Fibroblast of pulmonary artery (primary cell): ENCODE measurements at regions not wholly inside any gene's neighbourhood (a gene's known extent, or its start where the extent isn't known, plus 50 kb on each side); places are given as distances from the start of the nearest gene placed in this dataset.

Source experiments
- DNase-seq: peaks from one replicate; pipeline ENCODE4 v3.0.0-alpha.2; 2010; ENCODE audit warnings: low read depth
- H3K4me3 ChIP-seq: replicated peaks from 2 replicates; pipeline ENCODE4 v1.5.1; 2011; ENCODE audit warnings: low read depth, mild to moderate bottlenecking, control low read depth, low read length, moderate library complexity
- CTCF ChIP-seq: IDR thresholded peaks from 2 replicates; pipeline ENCODE4 v1.5.1; 2011; ENCODE audit warnings: mild to moderate bottlenecking, control low read depth, low read length, inconsistent platforms; ENCODE audit errors: missing control alignments

- DNase-seq: no peak
- H3K4me3 ChIP-seq: no peak overlapping the region
- TF ChIP-seq CTCF: no peak
Measured at GRCh38 chr12:60152756-60153155, 556.9 kb downstream of the SLC16A7 start.

DNA sequence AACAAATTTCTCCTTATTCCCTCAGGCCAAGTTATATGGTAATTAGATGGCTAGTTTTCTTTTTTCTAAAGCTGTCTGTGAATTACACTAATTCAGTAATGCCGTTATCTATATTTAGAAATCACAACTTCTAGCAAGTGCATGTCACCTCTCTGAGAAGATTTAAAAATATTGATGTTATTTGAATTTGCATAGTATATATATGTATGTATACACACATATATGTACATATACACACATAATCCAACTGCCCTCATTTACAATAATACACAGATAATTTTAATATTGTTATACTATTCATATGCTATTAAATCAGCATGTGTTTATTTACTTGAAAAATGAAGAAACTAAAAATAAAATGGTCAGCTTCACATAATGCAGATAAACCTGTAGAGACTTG is 563.9 kb downstream of the SLC16A7 start:
- no peak for TF ChIP-seq CTCF
- H3K4me3 ChIP-seq: no peak overlapping the region
- DNase-seq: no peak

GRCh38 chr12:60162988-60163720 is 567.3 kb downstream of the SLC16A7 start:
- no peak for DNase-seq
- no peak for TF ChIP-seq CTCF
- no peak overlapping the region for H3K4me3 ChIP-seq

DNA sequence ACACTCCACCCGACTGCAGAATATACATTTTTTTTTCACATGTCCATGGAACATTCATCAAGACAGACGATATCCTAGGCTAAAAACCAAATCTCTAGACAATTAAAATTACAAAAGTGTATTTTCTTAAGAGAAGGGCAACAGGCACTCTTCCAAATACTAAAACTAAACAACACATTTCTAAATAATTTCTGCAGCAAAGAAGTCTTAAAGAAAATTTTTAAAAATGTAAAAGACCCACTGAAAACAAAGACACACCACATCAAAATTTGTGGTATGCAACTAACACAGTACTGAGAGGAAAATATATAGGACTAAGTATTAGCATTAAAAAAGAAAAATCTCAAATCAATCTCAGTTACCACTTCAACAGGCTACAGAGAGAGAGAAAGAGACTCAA is 570.0 kb downstream of the SLC16A7 start:
- no peak for DNase-seq
- H3K4me3 ChIP-seq: no peak overlapping the region
- no peak for TF ChIP-seq CTCF

- no peak for DNase-seq
- no peak for TF ChIP-seq CTCF
- no peak overlapping the region for H3K4me3 ChIP-seq
Measured at GRCh38 chr12:60168441-60168840, 572.6 kb downstream of the SLC16A7 start.

- DNase-seq: no peak
- H3K4me3 ChIP-seq: no peak overlapping the region
- no peak for TF ChIP-seq CTCF
Measured at GRCh38 chr12:60169904-60170303, 574.1 kb downstream of the SLC16A7 start.
